Epithelial cell of prostate (primary cell): ENCODE measurements at regions not wholly inside any gene's neighbourhood (a gene's known extent, or its start where the extent isn't known, plus 50 kb on each side); places are given as distances from the start of the nearest gene placed in this dataset.
A peak's percentile ranks its signal among the peaks of the same experiment; 100 is the strongest.
"Not testable (repeated sequence)": the region's sequence is repeated elsewhere in the genome, so short reads cannot be mapped to it uniquely, and the experiment has no call there.

ENCODE experiments used
- DNase-seq: peaks from one replicate; pipeline ENCODE4 v3.0.0-alpha.2; 2011; ENCODE audit warnings: low read depth, low spot score
- H3K27ac ChIP-seq: fragments of 450-650 bp; 2 replicates; pipeline ENCODE4 v1.5.1; 2017; ENCODE audit warnings: mild to moderate bottlenecking

GRCh38 chr13:48804821-48805601 is 151.3 kb downstream of the CYSLTR2 start:
- DNase-seq: no peak
- no peak overlapping the region for H3K27ac ChIP-seq

GRCh38 chr13:48806522-48806921 is 152.8 kb downstream of the CYSLTR2 start:
- DNase-seq: no peak
- no peak overlapping the region for H3K27ac ChIP-seq

- H3K27ac ChIP-seq: no peak overlapping the region
- no peak for DNase-seq
Measured at GRCh38 chr13:48808683-48809082, 155.0 kb downstream of the CYSLTR2 start.

GRCh38 chr13:48810013-48810412 is 156.3 kb downstream of the CYSLTR2 start:
- no peak for DNase-seq
- no peak overlapping the region for H3K27ac ChIP-seq

GRCh38 chr13:48813518-48813917 is 159.8 kb downstream of the CYSLTR2 start:
- H3K27ac ChIP-seq: no peak overlapping the region
- no peak for DNase-seq

GRCh38 chr13:48816700-48817099 is 159.0 kb upstream of the FNDC3A start:
- DNase-seq: no peak
- H3K27ac ChIP-seq: no peak overlapping the region

GRCh38 chr13:48817166-48817802 is 158.4 kb upstream of the FNDC3A start:
- DNase-seq: no peak

GRCh38 chr13:48818495-48819356 is 157.0 kb upstream of the FNDC3A start:
- peak overlapping the region; percentile 26 for H3K27ac ChIP-seq
- peak; percentile 36 for DNase-seq

More at GRCh38 chr13:48817166-48817802, 158.4 kb upstream of the FNDC3A start:
- no peak overlapping the region for H3K27ac ChIP-seq

- H3K27ac ChIP-seq: no peak overlapping the region
- no peak for DNase-seq
Measured at GRCh38 chr13:48819376-48819775, 156.3 kb upstream of the FNDC3A start.

- H3K27ac ChIP-seq: no peak overlapping the region
- no peak for DNase-seq
Measured at GRCh38 chr13:48819899-48820298, 155.8 kb upstream of the FNDC3A start.

- DNase-seq: not testable (repeated sequence)
Measured at GRCh38 chr13:48823526-48823925, 152.2 kb upstream of the FNDC3A start.

GRCh38 chr13:48826039-48826438 is 149.7 kb upstream of the FNDC3A start:
- H3K27ac ChIP-seq: no peak overlapping the region
- no peak for DNase-seq

More at GRCh38 chr13:48823526-48823925, 152.2 kb upstream of the FNDC3A start:
- not testable (repeated sequence) for H3K27ac ChIP-seq

GRCh38 chr13:48826922-48827454 is 148.7 kb upstream of the FNDC3A start:
- not testable (repeated sequence) for DNase-seq, H3K27ac ChIP-seq

GRCh38 chr13:48827709-48828108 is 148.0 kb upstream of the FNDC3A start:
- no peak overlapping the region for H3K27ac ChIP-seq
- DNase-seq: no peak

- DNase-seq: no peak
- H3K27ac ChIP-seq: no peak overlapping the region
Measured at GRCh38 chr13:48828962-48829411, 146.7 kb upstream of the FNDC3A start.

- DNase-seq: no peak
- H3K27ac ChIP-seq: no peak overlapping the region
Measured at GRCh38 chr13:48829536-48829935, 146.2 kb upstream of the FNDC3A start.

GRCh38 chr13:48831248-48831647 is 144.5 kb upstream of the FNDC3A start:
- DNase-seq: no peak

GRCh38 chr13:48833412-48833811 is 142.3 kb upstream of the FNDC3A start:
- DNase-seq: no peak
- no peak overlapping the region for H3K27ac ChIP-seq

More at GRCh38 chr13:48831248-48831647, 144.5 kb upstream of the FNDC3A start:
- no peak overlapping the region for H3K27ac ChIP-seq

GRCh38 chr13:48835326-48835725 is 140.4 kb upstream of the FNDC3A start:
- not testable (repeated sequence) for DNase-seq, H3K27ac ChIP-seq
